ENCODE measurements at regions not wholly inside any gene's neighbourhood (a gene's known extent, or its start where the extent isn't known, plus 50 kb on each side); places are given as distances from the start of the nearest gene placed in this dataset.

GRCh38 chr4:14318671-14319070, 683.6 kb upstream of the CPEB2 start:
- no peak overlapping the region for H2AK5ac ChIP-seq (ENCODE audit: low read depth, low read length)
- peaks cover 0 to under 1% (median 0%) of the 10 kb centered on the region in 4 experiments; a peak in 1 of 7 replicates for H3K27me3 ChIP-seq (replicated peaks in 1 of 4; ENCODE audit: control insufficient read depth in 3 of 4, extremely low read depth in 1 of 4, insufficient read depth in 3 of 4, low read length in 3 of 4)
- FAIRE-seq: no peak
- H3K9ac ChIP-seq (replicated peaks in 1 of 4; ENCODE audit: extremely low read depth in 1 of 4, low read depth in 3 of 4, low read length in 3 of 4): no peak overlapping the region
- H3K9me3 ChIP-seq (ENCODE audit: insufficient read depth in 2 of 2, low read depth in 1 of 2, low read length in 1 of 2): no peaks in the 10 kb centered on the region
- no peak overlapping the region for H2AFZ ChIP-seq (ENCODE audit: low read length)
- H3K56ac ChIP-seq (replicated peaks; ENCODE audit: insufficient read length, low read depth, low read length): no peak overlapping the region
- H4K20me1 ChIP-seq (replicated peaks in 1 of 2; ENCODE audit: control insufficient read depth in 1 of 2, insufficient read depth in 2 of 2, low read length in 2 of 2): no peaks in the 10 kb centered on the region
- no peak overlapping the region for H3K4me3 ChIP-seq (ENCODE audit: extremely low read depth in 1 of 4, insufficient read depth in 2 of 4, low read depth in 3 of 4, low read length in 4 of 4)
- H3K4ac ChIP-seq (replicated peaks; ENCODE audit: insufficient read length, low read depth, low read length): no peak overlapping the region
- H2BK20ac ChIP-seq (ENCODE audit: low read length): no peak overlapping the region
- no peak overlapping the region for H2BK120ac ChIP-seq (replicated peaks; ENCODE audit: low read depth, low read length)
- no peaks in the 10 kb centered on the region for H3K36me3 ChIP-seq (ENCODE audit: control insufficient read depth in 2 of 4, insufficient read depth in 4 of 4, low read length in 3 of 4)
- no peak overlapping the region for H4K8ac ChIP-seq (ENCODE audit: extremely low read depth, insufficient read depth, low read length)
- H3K14ac ChIP-seq (ENCODE audit: insufficient read length): no peak overlapping the region
- H3K4me2 ChIP-seq (ENCODE audit: insufficient read depth in 1 of 2, low read depth in 2 of 2, low read length in 2 of 2): no peak overlapping the region
- no peak overlapping the region for H2BK5ac ChIP-seq (ENCODE audit: low read depth, low read length)
- no peak overlapping the region for H4K5ac ChIP-seq (ENCODE audit: insufficient read length, low read depth, low read length)
- 86% methylated on average over 1 of the region's 1 CpG; no CpG with 5 or more reads in 1 of the 2 experiments for WGBS, 2 experiments (ENCODE audit: extremely low coverage in 1 of 2, insufficient coverage in 1 of 2, insufficient read length in 1 of 2, insufficient replicate concordance in 2 of 2, low coverage in 1 of 2, low lambda C conversion rate in 2 of 2, missing lambda C conversion rate in 1 of 2)
- POLR2A ChIA-PET (ENCODE audit: partially characterized antibody): no interaction called here
- no peak overlapping the region for H2BK15ac ChIP-seq (ENCODE audit: low read length)
- no peak overlapping the region for H3K18ac ChIP-seq (ENCODE audit: extremely low read depth, low read length)
- no peak for DNase-seq (ENCODE audit: low read depth in 1 of 2, low spot score in 2 of 2)
- no peak overlapping the region for H4K91ac ChIP-seq (replicated peaks; ENCODE audit: insufficient read length, low read length)
- no peaks in the 10 kb centered on the region for H3K4me1 ChIP-seq (replicated peaks in 1 of 4; ENCODE audit: control insufficient read depth in 3 of 4, insufficient read depth in 4 of 4, low read length in 3 of 4)
- H3K27ac ChIP-seq (ENCODE audit: low read depth, low read length): no peak overlapping the region
- H3K79me1 ChIP-seq (ENCODE audit: low read depth, low read length): no peaks in the 10 kb centered on the region
- CTCF ChIA-PET (ENCODE audit: partially characterized antibody): interaction anchor here (1.0 to 1.4 kb wide), 2 partner anchors 63 to 65 kb away, joined by 3 read pairs; no protein-coding TSS in a partner anchor
- no peak overlapping the region for H2BK12ac ChIP-seq (ENCODE audit: low read depth, low read length)
- no peaks in the 10 kb centered on the region for H3K23me2 ChIP-seq (ENCODE audit: low read depth, low read length)
- no peak overlapping the region for H3K23ac ChIP-seq (ENCODE audit: insufficient read length)
- H3K79me2 ChIP-seq (ENCODE audit: control insufficient read depth in 1 of 2, insufficient read depth in 2 of 2, low read length in 2 of 2): no peaks in the 10 kb centered on the region
- TF ChIP-seq KDM1A (IDR thresholded peaks at IDR 0.05; ENCODE audit: borderline replicate concordance, low read length): no peak
- TF ChIP-seq CHD1 (IDR thresholded peaks at IDR 0.05; ENCODE audit: low read depth, low read length): no peak
- TF ChIP-seq EGR1 (IDR thresholded peaks at IDR 0.05; ENCODE audit: borderline replicate concordance, low read depth, low read length): no peak
- no peak for TF ChIP-seq PHF8 (conservative IDR thresholded peaks at IDR 0.05; ENCODE audit: low read depth, low read length)
- TF ChIP-seq ATF2 (IDR thresholded peaks at IDR 0.05; ENCODE audit: low read length): no peak
- TF ChIP-seq KDM5A (IDR thresholded peaks at IDR 0.05; ENCODE audit: low read length): no peak
- no peak for TF ChIP-seq ZNF274 (IDR thresholded peaks at IDR 0.05; ENCODE audit: borderline replicate concordance, extremely low read depth, low read length)
- no peak for TF ChIP-seq GABPA (IDR thresholded peaks at IDR 0.05; ENCODE audit: borderline replicate concordance, insufficient read depth, low read length)
- no peak for TF ChIP-seq SIRT6 (IDR thresholded peaks at IDR 0.05; ENCODE audit: low read length)
- no peak for TF ChIP-seq HDAC2 (IDR thresholded peaks at IDR 0.05; ENCODE audit: borderline replicate concordance in 1 of 2, low read depth in 2 of 2, low read length in 2 of 2)
- TF ChIP-seq SIN3A (conservative IDR thresholded peaks at IDR 0.05 in 1 of 2, IDR thresholded peaks at IDR 0.05 in 1 of 2; ENCODE audit: low read depth in 1 of 2, low read length in 2 of 2): no peak
- TF ChIP-seq BRCA1 (IDR thresholded peaks at IDR 0.05; ENCODE audit: low read depth, low read length): no peak
- TF ChIP-seq FOSL1 (IDR thresholded peaks at IDR 0.05; ENCODE audit: insufficient read depth, low read depth, low read length): no peak

Measured in H1 (cell line).